Liver (tissue), 8 donors: ENCODE measurements at regions not wholly inside any gene's neighbourhood (a gene's known extent, or its start where the extent isn't known, plus 50 kb on each side); places are given as distances from the start of the nearest gene placed in this dataset.

Experiments
- DNase-seq: peaks from one replicate; pipeline ENCODE4 v3.0.0-alpha.2; 2017; ENCODE audit warnings: low spot score
- H3K27ac ChIP-seq, 2 donors: one replicate each; pipeline ENCODE4 v1.7.0; 2013; ENCODE audit warnings: inconsistent platforms in 2 of 2, low read length in 2 of 2, control low read depth in 1 of 2, low read depth in 1 of 2, mild to moderate bottlenecking in 1 of 2
- H3K27me3 ChIP-seq, 4 donors: one replicate each; pipeline versions ENCODE4 v1.6.1 to v1.7.0; 2013; ENCODE audit warnings: low read length in 3 of 4, inconsistent platforms in 1 of 4, mild to moderate bottlenecking in 1 of 4, moderate library complexity in 1 of 4; ENCODE audit not compliant: control insufficient read depth in 4 of 4, insufficient read depth in 4 of 4
- H3K36me3 ChIP-seq, 4 donors: one replicate each; pipeline versions ENCODE4 v1.6.1 to v1.7.0; 2013; ENCODE audit warnings: low read length in 3 of 4, mild to moderate bottlenecking in 3 of 4, low read depth in 1 of 4, moderate library complexity in 1 of 4; ENCODE audit not compliant: control insufficient read depth in 4 of 4, insufficient read depth in 3 of 4
- H3K4me1 ChIP-seq, 4 donors: one replicate each; pipeline versions ENCODE4 v1.6.1 to v1.7.0; 2013; ENCODE audit warnings: low read length in 3 of 4, mild to moderate bottlenecking in 3 of 4, moderate library complexity in 1 of 4; ENCODE audit not compliant: control insufficient read depth in 4 of 4, insufficient read depth in 4 of 4
- H3K4me3 ChIP-seq, 3 donors: one replicate each; pipeline versions ENCODE4 v1.6.1 to v1.7.0; 2013; ENCODE audit warnings: low read length in 3 of 3, control low read depth in 1 of 3, low read depth in 1 of 3, mild to moderate bottlenecking in 1 of 3
- H3K9ac ChIP-seq, 2 donors: one replicate each; pipeline ENCODE4 v1.7.0; 2013; ENCODE audit warnings: low read length in 2 of 2, mild to moderate bottlenecking in 2 of 2, moderate library complexity in 2 of 2, control low read depth in 1 of 2, low read depth in 1 of 2
- H3K9me3 ChIP-seq, 4 donors: one replicate each; pipeline versions ENCODE4 v1.6.1 to v1.7.0; 2013; ENCODE audit warnings: low read length in 3 of 4; ENCODE audit not compliant: control insufficient read depth in 4 of 4
- FOXA2 ChIP-seq: IDR thresholded peaks from 2 replicates; pipeline ENCODE4 v1.6.1; 2016; ENCODE audit warnings: antibody characterized with exemption
- HNF4A ChIP-seq, 2 donors: conservative IDR thresholded peaks; 2 replicates each; pipeline ENCODE4 v1.6.1; 2016; ENCODE audit warnings: antibody characterized with exemption in 2 of 2, mild to moderate bottlenecking in 2 of 2
- HNF4G ChIP-seq: IDR thresholded peaks from 2 replicates; pipeline ENCODE4 v1.6.1; 2016; ENCODE audit warnings: antibody characterized with exemption
- NR2F2 ChIP-seq: IDR thresholded peaks from 2 replicates; pipeline ENCODE4 v1.6.1; 2016; ENCODE audit warnings: antibody characterized with exemption
- RAD21 ChIP-seq, 2 donors: IDR thresholded peaks; 2 replicates each; pipeline ENCODE4 v1.6.1; 2016; ENCODE audit warnings: antibody characterized with exemption in 2 of 2, mild to moderate bottlenecking in 2 of 2
- RXRA ChIP-seq, 2 donors: IDR thresholded peaks; 2 replicates each; pipeline ENCODE4 v1.6.1; 2017 to 2018; ENCODE audit warnings: antibody characterized with exemption in 2 of 2, mild to moderate bottlenecking in 1 of 2
- SP1 ChIP-seq: IDR thresholded peaks from 2 replicates; pipeline ENCODE4 v1.6.1; 2018; ENCODE audit warnings: antibody characterized with exemption, mild to moderate bottlenecking
- TAF1 ChIP-seq: conservative IDR thresholded peaks from 2 replicates; pipeline ENCODE4 v1.6.1; 2016; ENCODE audit warnings: antibody characterized with exemption, mild to moderate bottlenecking
- YY1 ChIP-seq: IDR thresholded peaks from 2 replicates; pipeline ENCODE4 v1.6.1; 2016; ENCODE audit warnings: antibody characterized with exemption, mild to moderate bottlenecking
- WGBS: extraction: QIAGEN DNeasy Blood & Tissue Kit; methylation state at CpG from one replicate; pipeline ENCODE4 v1.1.7; 2013; 5-methylcytosine and 5-hydroxymethylcytosine counted together
- TF ChIP-seq, protein P1 (sequence below): IDR thresholded peaks from 2 replicates; pipeline ENCODE4 v1.6.1; 2016; ENCODE audit warnings: antibody characterized with exemption
- TF ChIP-seq, protein P2 (sequence below): IDR thresholded peaks from 2 replicates; pipeline ENCODE4 v1.6.1; 2016; ENCODE audit warnings: antibody characterized with exemption, mild to moderate bottlenecking
- TF ChIP-seq, protein P3 (sequence below): fragments of 150-350 bp; IDR thresholded peaks from 2 replicates; pipeline ENCODE4 v1.5.1; 2017; ENCODE audit warnings: improper control_type of control experiment, low read depth, low read length; ENCODE audit not compliant: missing input control
- TF ChIP-seq, protein P4 (sequence below): IDR thresholded peaks from 2 replicates; pipeline ENCODE4 v1.6.1; 2016; ENCODE audit warnings: antibody characterized with exemption
- TF ChIP-seq, protein P5 (sequence below): IDR thresholded peaks from 2 replicates; pipeline ENCODE4 v1.6.1; 2016; ENCODE audit warnings: antibody characterized with exemption
- donor health status: healthy.
- donor health status: healthy.
- donor health status: healthy.
- donor health status: healthy.
- donor health status: healthy.

DNA sequence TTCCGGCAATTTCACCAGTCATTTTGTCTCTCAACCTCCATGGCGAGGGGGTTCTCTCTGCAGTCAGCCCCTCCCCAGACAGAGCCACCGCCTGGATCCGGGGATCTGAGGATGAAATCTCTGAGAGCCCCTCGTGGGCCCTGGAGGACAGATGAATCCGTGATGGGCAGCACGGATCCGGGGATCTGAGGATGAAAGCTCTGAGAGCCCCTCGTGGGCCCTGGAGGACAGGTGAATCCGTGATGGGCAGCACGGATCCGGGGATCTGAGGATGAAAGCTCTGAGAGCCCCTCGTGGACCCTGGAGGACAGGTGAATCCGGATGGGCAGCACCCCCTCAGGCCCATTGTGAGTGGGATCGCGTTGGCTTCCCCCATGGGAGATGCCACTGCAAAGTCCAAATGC, 106.5 kb downstream of the DACT2 start:
- TF ChIP-seq, protein P1, sequence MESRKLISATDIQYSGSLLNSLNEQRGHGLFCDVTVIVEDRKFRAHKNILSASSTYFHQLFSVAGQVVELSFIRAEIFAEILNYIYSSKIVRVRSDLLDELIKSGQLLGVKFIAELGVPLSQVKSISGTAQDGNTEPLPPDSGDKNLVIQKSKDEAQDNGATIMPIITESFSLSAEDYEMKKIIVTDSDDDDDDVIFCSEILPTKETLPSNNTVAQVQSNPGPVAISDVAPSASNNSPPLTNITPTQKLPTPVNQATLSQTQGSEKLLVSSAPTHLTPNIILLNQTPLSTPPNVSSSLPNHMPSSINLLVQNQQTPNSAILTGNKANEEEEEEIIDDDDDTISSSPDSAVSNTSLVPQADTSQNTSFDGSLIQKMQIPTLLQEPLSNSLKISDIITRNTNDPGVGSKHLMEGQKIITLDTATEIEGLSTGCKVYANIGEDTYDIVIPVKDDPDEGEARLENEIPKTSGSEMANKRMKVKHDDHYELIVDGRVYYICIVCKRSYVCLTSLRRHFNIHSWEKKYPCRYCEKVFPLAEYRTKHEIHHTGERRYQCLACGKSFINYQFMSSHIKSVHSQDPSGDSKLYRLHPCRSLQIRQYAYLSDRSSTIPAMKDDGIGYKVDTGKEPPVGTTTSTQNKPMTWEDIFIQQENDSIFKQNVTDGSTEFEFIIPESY: no peak
- no peak for TF ChIP-seq HNF4A (conservative IDR thresholded peaks at IDR 0.05)
- TF ChIP-seq RAD21 (IDR thresholded peaks at IDR 0.05): no peak
- H3K4me1 ChIP-seq: no peaks in the 10 kb centered on the region
- H3K9me3 ChIP-seq: no peaks in the 10 kb centered on the region
- no peak overlapping the region for H3K27ac ChIP-seq
- no peak overlapping the region for H3K9ac ChIP-seq
- H3K27me3 ChIP-seq: no peaks in the 10 kb centered on the region
- WGBS: 95% methylated on average over 16 of the region's 16 CpGs
- H3K4me3 ChIP-seq: no peak overlapping the region
- no peaks in the 10 kb centered on the region for H3K36me3 ChIP-seq
- no peak for DNase-seq

DNA sequence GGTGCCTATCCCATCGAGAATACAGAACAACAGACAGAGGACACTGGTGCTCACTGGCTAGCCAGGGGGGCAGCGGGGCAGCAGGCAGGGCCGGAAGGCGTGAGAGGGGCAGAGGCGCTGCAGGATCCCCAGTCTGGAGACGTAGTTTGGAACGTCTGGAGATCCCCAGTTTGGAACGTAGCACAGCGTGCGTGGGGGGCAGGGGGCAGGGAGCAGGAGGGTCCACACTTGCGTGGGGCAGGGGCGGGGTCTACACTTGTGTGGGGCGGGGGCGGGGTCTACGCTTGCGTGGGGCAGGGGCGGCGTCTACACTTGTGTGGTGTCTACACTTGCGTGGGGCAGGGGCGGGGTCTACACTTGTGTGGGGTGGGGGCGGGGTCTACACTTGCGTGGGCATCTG, 107.2 kb downstream of the DACT2 start:
- H3K4me1 ChIP-seq: no peaks in the 10 kb centered on the region
- H3K36me3 ChIP-seq: no peaks in the 10 kb centered on the region
- H3K9ac ChIP-seq: no peak overlapping the region
- no peak for DNase-seq
- H3K9me3 ChIP-seq: no peaks in the 10 kb centered on the region
- H3K27me3 ChIP-seq: no peaks in the 10 kb centered on the region
- TF ChIP-seq, protein P2, sequence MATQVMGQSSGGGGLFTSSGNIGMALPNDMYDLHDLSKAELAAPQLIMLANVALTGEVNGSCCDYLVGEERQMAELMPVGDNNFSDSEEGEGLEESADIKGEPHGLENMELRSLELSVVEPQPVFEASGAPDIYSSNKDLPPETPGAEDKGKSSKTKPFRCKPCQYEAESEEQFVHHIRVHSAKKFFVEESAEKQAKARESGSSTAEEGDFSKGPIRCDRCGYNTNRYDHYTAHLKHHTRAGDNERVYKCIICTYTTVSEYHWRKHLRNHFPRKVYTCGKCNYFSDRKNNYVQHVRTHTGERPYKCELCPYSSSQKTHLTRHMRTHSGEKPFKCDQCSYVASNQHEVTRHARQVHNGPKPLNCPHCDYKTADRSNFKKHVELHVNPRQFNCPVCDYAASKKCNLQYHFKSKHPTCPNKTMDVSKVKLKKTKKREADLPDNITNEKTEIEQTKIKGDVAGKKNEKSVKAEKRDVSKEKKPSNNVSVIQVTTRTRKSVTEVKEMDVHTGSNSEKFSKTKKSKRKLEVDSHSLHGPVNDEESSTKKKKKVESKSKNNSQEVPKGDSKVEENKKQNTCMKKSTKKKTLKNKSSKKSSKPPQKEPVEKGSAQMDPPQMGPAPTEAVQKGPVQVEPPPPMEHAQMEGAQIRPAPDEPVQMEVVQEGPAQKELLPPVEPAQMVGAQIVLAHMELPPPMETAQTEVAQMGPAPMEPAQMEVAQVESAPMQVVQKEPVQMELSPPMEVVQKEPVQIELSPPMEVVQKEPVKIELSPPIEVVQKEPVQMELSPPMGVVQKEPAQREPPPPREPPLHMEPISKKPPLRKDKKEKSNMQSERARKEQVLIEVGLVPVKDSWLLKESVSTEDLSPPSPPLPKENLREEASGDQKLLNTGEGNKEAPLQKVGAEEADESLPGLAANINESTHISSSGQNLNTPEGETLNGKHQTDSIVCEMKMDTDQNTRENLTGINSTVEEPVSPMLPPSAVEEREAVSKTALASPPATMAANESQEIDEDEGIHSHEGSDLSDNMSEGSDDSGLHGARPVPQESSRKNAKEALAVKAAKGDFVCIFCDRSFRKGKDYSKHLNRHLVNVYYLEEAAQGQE: no peak
- TF ChIP-seq HNF4G: no peak
- TF ChIP-seq, protein P3, sequence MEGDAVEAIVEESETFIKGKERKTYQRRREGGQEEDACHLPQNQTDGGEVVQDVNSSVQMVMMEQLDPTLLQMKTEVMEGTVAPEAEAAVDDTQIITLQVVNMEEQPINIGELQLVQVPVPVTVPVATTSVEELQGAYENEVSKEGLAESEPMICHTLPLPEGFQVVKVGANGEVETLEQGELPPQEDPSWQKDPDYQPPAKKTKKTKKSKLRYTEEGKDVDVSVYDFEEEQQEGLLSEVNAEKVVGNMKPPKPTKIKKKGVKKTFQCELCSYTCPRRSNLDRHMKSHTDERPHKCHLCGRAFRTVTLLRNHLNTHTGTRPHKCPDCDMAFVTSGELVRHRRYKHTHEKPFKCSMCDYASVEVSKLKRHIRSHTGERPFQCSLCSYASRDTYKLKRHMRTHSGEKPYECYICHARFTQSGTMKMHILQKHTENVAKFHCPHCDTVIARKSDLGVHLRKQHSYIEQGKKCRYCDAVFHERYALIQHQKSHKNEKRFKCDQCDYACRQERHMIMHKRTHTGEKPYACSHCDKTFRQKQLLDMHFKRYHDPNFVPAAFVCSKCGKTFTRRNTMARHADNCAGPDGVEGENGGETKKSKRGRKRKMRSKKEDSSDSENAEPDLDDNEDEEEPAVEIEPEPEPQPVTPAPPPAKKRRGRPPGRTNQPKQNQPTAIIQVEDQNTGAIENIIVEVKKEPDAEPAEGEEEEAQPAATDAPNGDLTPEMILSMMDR: no peak
- no peak for TF ChIP-seq YY1
- TF ChIP-seq TAF1: no peak
- TF ChIP-seq RAD21 (IDR thresholded peaks at IDR 0.05): no peak
- no peak for TF ChIP-seq NR2F2
- no peak for TF ChIP-seq SP1
- no peak for TF ChIP-seq RXRA (IDR thresholded peaks at IDR 0.05)
- TF ChIP-seq FOXA2: no peak
- TF ChIP-seq, protein P4, sequence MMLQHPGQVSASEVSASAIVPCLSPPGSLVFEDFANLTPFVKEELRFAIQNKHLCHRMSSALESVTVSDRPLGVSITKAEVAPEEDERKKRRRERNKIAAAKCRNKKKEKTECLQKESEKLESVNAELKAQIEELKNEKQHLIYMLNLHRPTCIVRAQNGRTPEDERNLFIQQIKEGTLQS: no peak
- TF ChIP-seq, protein P5, sequence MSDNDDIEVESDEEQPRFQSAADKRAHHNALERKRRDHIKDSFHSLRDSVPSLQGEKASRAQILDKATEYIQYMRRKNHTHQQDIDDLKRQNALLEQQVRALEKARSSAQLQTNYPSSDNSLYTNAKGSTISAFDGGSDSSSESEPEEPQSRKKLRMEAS: no peak
- no peak overlapping the region for H3K27ac ChIP-seq
- 95% methylated on average over 22 of the region's 22 CpGs for WGBS
- H3K4me3 ChIP-seq: no peak overlapping the region
